HG02981 (cell line): ENCODE measurements at regions not wholly inside any gene's neighbourhood (a gene's known extent, or its start where the extent isn't known, plus 50 kb on each side); places are given as distances from the start of the nearest gene placed in this dataset.

Experiments
- ATAC-seq: cut with Tn5 transposase; IDR thresholded peaks from one replicate; pipeline ENCODE4 v1.9.1; 2021; ENCODE audit warnings: mild to moderate bottlenecking, moderate library complexity; ENCODE audit not compliant: unreplicated experiment

DNA sequence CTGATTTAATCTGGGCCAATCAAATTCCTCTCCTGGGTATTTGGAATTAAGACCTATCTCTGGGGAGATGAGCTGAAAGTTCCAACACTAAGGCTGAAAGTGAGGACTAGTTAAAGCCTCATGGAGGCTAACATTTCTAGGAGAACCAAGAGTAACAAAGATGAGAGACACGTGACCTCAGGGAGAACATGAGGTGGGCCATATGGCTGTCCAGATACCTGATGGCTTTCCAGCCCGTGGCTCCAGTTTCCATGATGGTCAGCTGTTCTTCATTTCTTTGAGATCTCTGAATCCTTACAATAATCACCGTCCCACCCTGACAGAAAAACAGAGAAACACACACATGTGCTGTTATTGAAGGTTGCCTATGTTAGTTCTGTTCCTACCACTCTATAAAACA is 66.1 kb downstream of the LEPR start:
- no peak for ATAC-seq

- no peak for ATAC-seq
These were observed 69.0 kb downstream of the LEPR start for GRCh38 chr1:65489481-65489880.

DNA sequence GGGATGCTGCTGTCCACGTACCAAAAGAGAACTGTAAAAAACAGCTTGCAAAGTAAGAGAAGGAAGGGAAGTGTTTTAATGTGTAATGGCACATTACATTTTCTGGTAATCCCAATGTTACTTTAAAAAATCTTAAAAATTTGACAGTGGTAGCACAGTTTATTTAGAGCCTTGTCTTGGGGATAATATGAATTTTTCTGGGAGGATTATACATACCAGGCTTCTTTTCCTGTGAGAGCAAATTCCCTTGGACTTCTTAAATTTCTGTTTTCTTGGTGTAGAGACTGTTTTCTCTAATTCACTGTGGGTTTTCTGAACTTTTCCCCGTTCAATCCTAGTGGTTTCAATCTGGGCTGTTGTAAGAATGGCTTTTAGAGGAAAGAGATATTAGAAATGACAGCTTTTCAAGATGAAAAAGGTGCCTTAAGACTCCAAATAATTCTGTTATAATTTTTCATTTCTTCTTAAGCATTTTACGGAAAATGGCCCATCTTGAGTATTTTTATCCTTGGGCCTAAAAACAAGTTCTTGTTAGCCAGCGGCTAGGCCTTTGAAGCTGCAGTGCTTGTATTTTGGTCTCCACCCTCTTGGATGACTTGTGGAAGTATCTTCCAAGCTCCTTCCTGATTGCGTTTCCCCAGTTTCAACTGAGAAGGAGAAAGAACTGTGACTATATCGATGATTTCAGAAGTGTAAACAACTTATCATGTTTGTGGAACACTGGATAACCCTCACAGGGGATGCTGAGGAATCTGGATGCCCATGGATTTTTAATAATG is 70.0 kb downstream of the LEPR start:
- ATAC-seq, result no peak

DNA sequence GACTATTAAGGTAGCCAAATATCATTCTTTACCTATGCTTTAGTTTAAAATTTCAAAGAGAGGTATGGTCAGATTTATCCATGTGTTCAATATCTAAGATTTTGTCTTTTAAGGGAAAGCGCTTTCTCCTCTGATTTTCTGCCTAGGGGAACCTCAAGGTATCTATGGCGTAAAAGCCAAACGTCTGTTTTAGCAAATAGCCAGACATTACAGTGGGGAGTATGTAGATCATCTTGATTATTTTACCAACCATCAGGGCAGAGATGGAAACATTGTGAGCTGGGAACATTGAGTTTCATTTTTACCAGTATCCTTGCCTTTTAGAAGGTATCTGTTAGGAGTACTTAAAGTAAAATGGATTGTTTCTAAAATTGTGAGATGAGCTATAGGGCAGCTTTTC is 71.0 kb downstream of the LEPR start:
- no peak for ATAC-seq

- no peak for ATAC-seq
These were observed 73.3 kb downstream of the LEPR start for GRCh38 chr1:65493802-65494201.

DNA sequence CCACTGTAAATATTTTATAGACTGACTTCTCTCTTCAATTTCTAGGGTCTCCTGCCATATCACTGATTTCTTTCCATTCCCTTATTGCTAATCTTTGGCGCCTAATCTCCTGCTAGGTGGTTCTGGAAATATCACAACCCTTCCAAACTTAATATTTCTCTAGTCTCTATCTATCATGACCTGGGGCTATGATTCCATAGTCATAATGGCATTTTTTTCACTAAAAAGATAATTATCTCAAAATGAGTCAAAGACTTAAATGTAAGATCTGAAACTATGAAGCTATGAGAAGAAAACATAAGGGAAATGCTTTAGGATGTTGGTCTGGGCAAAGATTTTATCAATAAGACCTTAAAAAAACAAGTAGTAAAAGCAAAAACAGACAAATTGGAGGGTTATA is 74.2 kb downstream of the LEPR start:
- ATAC-seq, result no peak

GRCh38 chr1:65495137-65495536 is 74.7 kb downstream of the LEPR start:
- ATAC-seq, result no peak

- no peak for ATAC-seq
These were observed 76.9 kb downstream of the LEPR start for GRCh38 chr1:65497256-65497830.

GRCh38 chr1:65503427-65503826 is 83.0 kb downstream of the LEPR start:
- ATAC-seq, result no peak

DNA sequence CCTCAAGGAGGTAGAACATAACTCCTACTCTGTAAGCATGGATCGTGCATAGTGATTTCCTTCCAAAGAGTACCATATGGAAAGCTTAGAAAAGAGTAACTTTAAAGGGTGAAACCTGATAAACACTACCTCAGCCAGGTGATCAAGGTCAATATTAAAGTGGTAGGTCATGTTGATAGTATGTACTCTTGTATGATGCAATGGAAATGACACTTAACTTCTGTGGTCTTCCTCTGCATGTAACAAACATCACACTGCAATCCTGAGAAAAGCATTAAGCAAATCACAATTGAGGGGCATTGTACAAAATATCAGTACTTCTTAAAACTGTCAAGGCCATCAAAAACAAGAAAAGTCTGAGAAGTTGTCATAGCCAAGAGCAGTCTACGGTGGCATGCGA is 83.8 kb downstream of the LEPR start:
- no peak for ATAC-seq

- ATAC-seq, result no peak
These were observed 85.3 kb downstream of the LEPR start for GRCh38 chr1:65505547-65506300.

GRCh38 chr1:65508051-65508450 is 87.6 kb downstream of the LEPR start:
- ATAC-seq, result no peak

GRCh38 chr1:65509912-65510680 is 89.6 kb downstream of the LEPR start:
- ATAC-seq, result no peak

- no peak for ATAC-seq
These were observed 90.5 kb downstream of the LEPR start for GRCh38 chr1:65510961-65511360.

- ATAC-seq, result no peak
These were observed 91.9 kb downstream of the LEPR start for GRCh38 chr1:65512383-65512782.

- no peak for ATAC-seq
These were observed 92.7 kb downstream of the LEPR start for GRCh38 chr1:65512967-65513780.

DNA sequence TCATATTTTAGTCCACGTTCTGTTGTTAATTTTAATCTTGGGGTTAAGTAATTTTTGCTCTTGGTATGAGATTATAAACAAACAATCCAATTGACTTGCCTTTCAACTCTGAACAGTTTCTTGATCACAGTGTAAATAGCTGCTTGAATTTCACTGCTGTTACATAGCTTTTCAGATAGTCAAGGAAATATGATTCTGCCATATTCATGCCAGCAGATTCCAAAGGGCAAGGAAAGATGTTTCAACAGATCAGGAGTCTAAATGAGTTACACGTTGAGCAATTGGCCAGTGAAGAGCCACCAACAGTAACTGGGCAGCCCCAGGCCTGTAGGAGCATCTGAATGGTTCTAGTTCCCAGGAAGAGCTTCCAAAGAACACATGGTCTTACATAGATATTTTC is 93.6 kb downstream of the LEPR start:
- ATAC-seq, result no peak

GRCh38 chr1:65524931-65525265 is 104.4 kb downstream of the LEPR start:
- ATAC-seq, result no peak

DNA sequence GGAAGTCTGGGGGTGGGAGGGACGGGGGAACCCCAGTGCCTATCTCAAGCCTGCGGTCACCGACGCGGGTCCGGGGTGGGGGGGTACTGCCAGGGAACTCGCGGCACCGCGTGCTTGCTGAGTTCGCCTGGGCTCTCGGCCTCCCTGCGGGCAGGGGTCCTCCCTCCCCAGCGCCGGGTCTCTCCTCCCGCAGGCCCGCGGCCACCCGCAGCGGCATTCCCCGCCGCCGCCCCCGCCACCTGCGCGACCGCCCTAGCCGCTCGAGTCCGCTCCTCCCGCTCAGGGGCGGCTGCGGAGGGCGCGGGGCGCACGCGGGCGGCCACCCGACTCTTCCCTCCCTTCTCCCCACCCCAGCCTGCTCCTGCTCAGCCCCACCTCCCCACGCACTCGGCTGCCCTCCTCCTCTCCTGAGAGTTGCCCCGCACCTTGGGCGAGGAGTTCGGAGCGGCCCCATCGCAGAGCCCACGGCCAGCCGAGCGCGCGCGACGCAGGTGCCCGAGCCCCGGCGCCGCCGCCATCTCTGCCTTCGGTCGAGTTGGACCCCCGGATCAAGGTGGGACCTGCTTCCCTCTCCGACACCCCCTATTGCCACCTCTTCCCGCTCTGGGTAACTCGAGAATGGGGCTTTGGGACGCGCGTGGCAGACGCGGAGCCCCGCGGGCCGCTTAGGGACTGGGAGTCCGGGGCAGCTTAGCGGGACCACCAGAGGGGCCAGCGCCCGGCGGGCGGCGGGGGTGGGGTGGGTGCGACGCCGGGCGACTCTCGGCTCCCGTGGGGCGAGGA is 105.0 kb downstream of the LEPR start:
- ATAC-seq, result no peak

DNA sequence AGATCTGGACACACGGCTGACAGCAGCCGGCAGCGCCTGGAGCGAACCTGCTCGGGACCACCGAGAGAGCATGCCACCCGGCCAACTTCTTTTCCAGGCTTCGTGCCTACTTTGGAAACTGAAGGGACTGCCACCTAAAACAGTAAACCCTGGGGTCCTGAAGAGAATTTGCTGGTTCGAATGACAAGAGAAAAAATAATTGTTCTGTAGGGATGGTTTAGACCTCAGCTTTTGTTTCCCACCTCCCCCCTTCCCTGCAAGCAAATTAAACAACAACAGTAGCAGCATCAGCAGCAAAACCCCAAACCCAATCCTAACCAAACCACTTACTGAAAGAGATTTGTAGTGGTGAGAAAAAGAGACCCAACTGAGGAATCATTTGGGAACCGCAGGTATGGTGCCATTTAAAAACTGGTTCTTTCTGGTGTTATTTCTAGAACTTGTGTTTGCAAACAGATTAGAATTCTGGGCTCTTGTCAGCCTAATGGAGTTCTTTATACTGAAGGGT is 105.6 kb downstream of the LEPR start:
- ATAC-seq, result no peak
